ENCODE measurements at regions not wholly inside any gene's neighbourhood (a gene's known extent, or its start where the extent isn't known, plus 50 kb on each side); places are given as distances from the start of the nearest gene placed in this dataset.

DNA sequence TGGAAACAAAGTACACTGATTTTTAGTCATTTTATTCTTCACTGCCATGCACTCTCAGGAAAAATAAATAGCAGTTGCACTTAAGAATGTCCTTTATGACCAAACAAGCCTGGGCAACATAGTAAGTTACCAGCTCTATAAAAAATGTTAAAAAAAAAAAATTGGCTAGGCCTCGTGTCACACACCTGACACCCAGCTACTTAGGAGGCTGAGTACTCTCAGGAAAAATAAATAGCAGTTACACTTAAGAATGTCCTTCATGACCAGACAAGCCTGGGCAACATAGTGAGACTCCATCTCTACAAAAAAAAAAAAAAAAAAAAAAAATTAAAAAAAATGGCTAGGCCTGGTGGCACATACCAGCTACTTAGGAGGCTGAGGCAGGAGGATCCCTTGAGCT, 304.6 kb downstream of the SLCO4C1 start:
- Mint-ChIP-seq H3K27ac (no peak overlapping the region), H3K27me3 (no peaks in the 10 kb centered on the region), H3K36me3 (no peaks in the 10 kb centered on the region), H3K9me3 (no peaks in the 10 kb centered on the region), H3K4me3 (no peak overlapping the region), H3K4me1 (no peaks in the 10 kb centered on the region)

DNA sequence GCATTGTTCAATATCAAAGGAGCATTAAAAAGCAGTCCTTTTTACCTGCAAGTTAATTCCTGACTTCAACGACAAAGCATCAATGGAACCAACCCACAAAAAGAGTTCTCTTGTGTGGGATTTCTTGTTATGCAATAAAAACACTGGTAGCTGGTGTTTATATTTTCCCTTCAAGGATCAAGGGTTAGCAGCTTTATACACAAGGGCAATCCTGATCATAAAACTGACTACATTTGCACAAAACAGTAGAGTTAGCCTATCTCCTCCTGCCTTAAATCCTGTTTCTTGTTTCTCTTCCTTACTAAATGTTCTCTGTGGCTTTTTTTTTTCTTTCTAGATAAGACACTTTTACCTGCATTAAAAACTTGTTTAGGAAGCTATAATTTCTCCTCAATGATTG, 306.4 kb downstream of the SLCO4C1 start:
- no peaks in the 10 kb centered on the region for H3K9me3 Mint-ChIP-seq
- no peak overlapping the region for H3K4me3 Mint-ChIP-seq
- H3K4me1 Mint-ChIP-seq: no peaks in the 10 kb centered on the region
- no peaks in the 10 kb centered on the region for H3K27me3 Mint-ChIP-seq
- no peak overlapping the region for H3K27ac Mint-ChIP-seq
- H3K36me3 Mint-ChIP-seq: no peaks in the 10 kb centered on the region

DNA sequence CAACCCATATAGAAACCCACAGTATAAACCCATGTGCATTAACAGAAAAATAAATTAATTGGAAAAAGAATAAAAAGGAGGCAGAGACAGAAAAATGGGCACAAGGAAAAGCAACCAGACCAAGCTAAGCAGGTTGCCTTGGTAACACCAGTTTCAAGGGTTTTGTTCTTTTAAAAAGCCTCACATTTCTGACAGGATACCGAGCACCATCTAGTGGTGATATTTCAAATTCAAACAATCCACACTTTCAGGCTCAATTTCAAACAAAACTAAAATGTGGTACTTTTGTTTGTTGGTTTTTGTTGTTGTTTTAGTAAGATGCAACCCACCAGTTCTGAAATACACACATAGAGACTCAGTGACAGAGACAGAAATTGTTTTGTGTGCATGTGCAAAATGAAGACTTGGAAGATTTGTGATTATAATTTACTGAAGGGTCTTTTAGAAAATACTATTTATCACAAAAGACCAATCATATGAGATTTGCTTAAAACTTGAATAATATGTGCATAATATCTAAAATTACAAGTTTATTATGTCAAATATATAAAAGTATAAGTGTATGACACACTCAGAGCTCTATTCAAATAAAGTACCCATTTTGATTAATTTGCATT, 318.2 kb downstream of the SLCO4C1 start:
- no peaks in the 10 kb centered on the region for H3K4me1 Mint-ChIP-seq
- H3K36me3 Mint-ChIP-seq: no peaks in the 10 kb centered on the region
- H3K27ac Mint-ChIP-seq: no peak overlapping the region
- H3K27me3 Mint-ChIP-seq: no peaks in the 10 kb centered on the region
- no peak overlapping the region for H3K4me3 Mint-ChIP-seq
- no peaks in the 10 kb centered on the region for H3K9me3 Mint-ChIP-seq

DNA sequence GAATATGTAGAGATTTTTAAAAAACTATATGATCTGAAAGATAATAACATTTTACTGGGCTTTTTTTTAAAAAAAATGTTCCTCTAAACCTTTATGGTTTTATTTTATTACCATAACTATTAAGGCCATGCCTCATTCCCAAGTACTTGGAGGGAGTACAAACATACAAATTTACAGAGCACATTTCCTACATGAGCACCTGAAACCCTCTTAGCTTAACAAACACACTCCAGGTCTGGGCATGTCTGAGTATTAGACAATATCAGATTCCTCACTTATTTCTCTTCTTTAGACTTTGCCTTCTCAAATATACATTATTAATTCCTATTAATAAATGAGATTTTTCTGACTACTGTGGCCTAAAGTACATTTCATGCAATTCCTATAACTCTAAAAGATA, 319.2 kb downstream of the SLCO4C1 start:
- Mint-ChIP-seq H3K27ac (no peak overlapping the region), H3K27me3 (no peaks in the 10 kb centered on the region), H3K4me1 (no peaks in the 10 kb centered on the region), H3K4me3 (no peak overlapping the region), H3K9me3 (no peaks in the 10 kb centered on the region), H3K36me3 (no peaks in the 10 kb centered on the region)

DNA sequence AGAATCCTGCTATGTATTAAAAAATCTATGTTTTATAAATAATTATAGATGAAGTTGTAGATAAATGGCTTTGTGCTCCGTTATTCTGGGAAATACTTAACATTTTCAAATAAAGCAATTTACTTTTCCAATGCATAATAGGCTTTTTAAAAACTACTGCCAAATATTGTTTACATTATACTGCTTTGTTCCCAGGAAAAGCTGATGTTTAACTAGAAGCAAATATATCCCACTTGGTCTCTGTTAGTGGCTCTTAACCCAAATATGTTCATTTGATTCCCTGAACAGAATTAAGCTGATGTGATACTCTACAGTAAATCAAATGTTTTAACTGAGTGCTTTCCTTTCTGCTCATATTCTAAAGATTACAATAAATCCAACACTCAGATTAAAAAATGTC, 326.3 kb downstream of the SLCO4C1 start:
- H3K27ac Mint-ChIP-seq: no peak overlapping the region
- no peaks in the 10 kb centered on the region for H3K27me3 Mint-ChIP-seq
- no peaks in the 10 kb centered on the region for H3K9me3 Mint-ChIP-seq
- H3K4me1 Mint-ChIP-seq: no peaks in the 10 kb centered on the region
- H3K36me3 Mint-ChIP-seq: no peaks in the 10 kb centered on the region
- no peak overlapping the region for H3K4me3 Mint-ChIP-seq

DNA sequence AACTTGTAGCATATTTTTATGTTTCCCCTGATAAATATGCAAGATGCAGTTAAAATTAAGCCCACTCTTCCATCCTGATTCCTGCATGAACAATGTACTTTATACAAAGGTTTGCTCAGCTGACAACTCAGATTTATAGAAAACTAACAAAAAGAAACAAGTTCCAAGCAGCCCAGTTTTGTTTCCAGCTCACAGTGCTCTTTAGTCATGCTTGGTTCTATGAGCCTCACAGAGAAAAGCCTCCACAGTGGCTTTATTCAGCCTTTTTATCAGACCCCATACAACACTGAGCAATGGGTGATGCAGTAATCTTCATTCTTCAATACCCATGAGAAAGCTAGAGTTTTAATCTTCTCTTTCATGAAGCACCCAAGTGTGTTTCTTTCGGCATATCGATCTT, 329.6 kb downstream of the SLCO4C1 start:
- H3K4me3 Mint-ChIP-seq: no peak overlapping the region
- H3K27me3 Mint-ChIP-seq: no peaks in the 10 kb centered on the region
- no peaks in the 10 kb centered on the region for H3K9me3 Mint-ChIP-seq
- no peaks in the 10 kb centered on the region for H3K36me3 Mint-ChIP-seq
- H3K27ac Mint-ChIP-seq: no peak overlapping the region
- H3K4me1 Mint-ChIP-seq: no peaks in the 10 kb centered on the region

DNA sequence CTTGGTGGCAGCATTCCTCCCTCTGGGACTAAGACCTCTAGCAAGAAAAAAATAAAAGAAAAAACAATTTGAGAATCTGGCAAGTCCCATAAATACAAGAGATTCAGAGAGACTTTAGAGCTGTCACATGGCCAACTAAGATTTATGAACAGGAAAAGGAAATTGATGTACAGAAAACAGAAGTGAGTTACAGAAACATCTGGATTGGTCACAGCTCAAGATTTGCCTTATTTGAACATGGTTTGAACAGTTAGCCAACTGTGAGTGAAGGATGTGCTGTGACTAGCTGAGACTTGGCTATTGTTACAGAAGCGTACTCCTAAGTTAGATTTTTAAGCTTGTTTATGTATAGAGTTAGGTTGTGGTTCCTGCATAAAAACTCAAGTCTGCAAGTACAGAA, 340.2 kb downstream of the SLCO4C1 start:
- Mint-ChIP-seq H3K27ac (no peak overlapping the region), H3K4me3 (no peak overlapping the region), H3K27me3 (no peaks in the 10 kb centered on the region), H3K9me3 (no peaks in the 10 kb centered on the region), H3K36me3 (no peaks in the 10 kb centered on the region), H3K4me1 (no peaks in the 10 kb centered on the region)

DNA sequence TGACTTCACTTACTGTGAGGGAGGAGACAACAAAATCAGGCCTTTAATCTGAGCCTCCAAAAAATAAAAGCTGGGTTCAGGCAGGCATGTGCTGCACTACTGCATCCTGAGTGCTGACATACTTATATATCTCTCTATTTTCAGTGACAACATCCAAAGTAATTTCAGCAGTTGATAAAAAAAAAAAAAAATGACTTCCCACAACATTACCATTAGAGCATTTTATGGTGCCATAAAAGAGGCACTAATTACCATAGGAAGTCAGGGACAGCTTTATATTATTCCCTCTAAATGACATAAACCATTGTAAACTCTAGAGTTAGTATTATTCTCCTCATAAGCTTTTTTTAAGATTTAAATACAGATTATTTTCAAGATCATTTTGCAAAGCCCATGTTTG, 346.1 kb downstream of the SLCO4C1 start:
- Mint-ChIP-seq H3K9me3 (no peaks in the 10 kb centered on the region), H3K27me3 (no peaks in the 10 kb centered on the region), H3K4me3 (no peak overlapping the region), H3K4me1 (no peaks in the 10 kb centered on the region), H3K36me3 (no peaks in the 10 kb centered on the region), H3K27ac (no peak overlapping the region)

DNA sequence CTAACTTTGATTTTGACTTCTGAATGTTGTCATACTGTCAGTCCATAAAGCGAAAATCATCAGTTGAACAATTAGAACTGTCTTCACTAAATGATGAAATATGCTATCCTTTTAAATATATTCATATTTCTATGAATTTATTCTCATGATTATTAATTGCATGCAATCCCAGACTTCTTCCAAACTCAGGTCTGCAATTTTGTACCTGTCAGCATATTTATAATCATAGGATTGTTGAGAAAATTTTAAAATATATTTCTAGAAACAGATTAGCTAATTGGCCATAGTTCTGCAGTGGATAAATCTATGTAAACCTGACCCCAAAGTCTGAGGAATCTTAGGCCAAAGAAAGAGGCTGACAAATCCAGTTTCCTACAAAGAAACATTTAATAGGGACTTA, 347.5 kb downstream of the SLCO4C1 start:
- no peaks in the 10 kb centered on the region for H3K36me3 Mint-ChIP-seq
- H3K9me3 Mint-ChIP-seq: no peaks in the 10 kb centered on the region
- H3K27ac Mint-ChIP-seq: no peak overlapping the region
- H3K4me1 Mint-ChIP-seq: no peaks in the 10 kb centered on the region
- H3K4me3 Mint-ChIP-seq: no peak overlapping the region
- H3K27me3 Mint-ChIP-seq: no peaks in the 10 kb centered on the region

DNA sequence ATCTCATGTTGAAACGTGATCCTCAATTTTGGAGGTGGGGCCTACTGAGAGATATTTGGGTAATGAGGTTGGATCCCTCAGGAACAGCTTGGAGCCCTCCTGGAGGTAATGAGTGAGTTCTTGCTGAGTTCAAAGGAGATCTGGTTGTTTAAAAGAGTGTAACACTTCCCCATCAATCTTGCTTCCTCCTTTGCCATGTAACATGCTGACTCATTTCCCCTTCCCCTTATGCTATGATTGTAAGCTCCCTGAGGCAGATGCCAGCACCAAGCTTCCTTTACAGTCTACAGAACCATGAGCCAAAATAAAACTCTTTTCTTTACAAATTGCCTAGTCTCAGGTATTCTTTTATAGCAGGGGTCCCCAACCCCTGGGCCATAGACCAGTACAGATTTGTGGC, 352.3 kb downstream of the SLCO4C1 start:
- H3K9me3 Mint-ChIP-seq: no peaks in the 10 kb centered on the region
- H3K4me3 Mint-ChIP-seq: no peak overlapping the region
- no peaks in the 10 kb centered on the region for H3K27me3 Mint-ChIP-seq
- H3K4me1 Mint-ChIP-seq: no peaks in the 10 kb centered on the region
- H3K36me3 Mint-ChIP-seq: no peaks in the 10 kb centered on the region
- no peak overlapping the region for H3K27ac Mint-ChIP-seq

DNA sequence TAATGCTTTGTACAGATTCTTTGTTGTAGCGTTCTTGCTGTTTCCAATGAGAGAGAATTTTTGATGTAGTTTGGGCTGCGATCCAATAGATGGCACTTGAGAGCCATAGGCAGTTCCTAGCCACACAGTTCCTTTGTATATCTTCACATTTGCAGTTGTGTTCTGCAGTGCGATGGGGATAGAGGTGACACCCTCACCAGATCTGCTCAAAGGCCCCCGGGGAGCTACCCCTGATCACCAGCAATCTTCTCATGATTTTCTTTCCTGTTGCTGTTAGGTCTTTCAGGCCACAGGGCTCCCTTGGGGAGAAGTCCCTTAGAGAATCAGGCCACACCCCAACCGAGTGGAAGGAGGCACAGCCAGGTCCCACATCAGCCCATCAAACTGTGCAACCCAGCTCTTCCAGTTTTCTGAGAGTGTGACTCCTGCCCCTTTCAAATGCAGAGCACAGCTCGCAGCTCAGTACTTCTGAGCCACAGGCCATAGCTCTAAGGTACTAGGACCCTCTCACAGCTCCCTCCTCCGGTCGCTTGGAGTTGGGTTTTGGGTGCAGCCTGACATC, 353.7 kb downstream of the SLCO4C1 start:
- H3K36me3 Mint-ChIP-seq: no peaks in the 10 kb centered on the region
- H3K4me1 Mint-ChIP-seq: no peaks in the 10 kb centered on the region
- H3K9me3 Mint-ChIP-seq: no peaks in the 10 kb centered on the region
- H3K27ac Mint-ChIP-seq: no peak overlapping the region
- no peaks in the 10 kb centered on the region for H3K27me3 Mint-ChIP-seq
- no peak overlapping the region for H3K4me3 Mint-ChIP-seq

DNA sequence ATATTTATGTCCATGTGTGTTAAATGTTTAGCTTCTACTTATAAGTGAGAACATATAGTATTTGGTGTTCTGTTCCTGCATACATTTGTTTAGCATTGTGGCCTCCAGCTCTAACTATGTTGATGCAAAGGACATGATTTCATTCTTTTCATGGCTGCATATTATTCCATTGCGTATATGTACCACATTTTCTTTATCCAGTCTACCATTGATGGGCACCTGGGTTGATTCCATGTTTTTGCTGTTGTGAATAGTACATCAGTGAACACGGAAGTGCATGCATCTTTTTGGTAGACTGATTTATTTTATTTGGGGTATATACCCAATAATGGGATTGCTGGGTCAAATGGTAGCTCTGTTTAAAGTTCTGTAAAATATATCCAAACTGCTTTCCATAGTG, 359.0 kb downstream of the SLCO4C1 start:
- H3K27me3 Mint-ChIP-seq: no peaks in the 10 kb centered on the region

DNA sequence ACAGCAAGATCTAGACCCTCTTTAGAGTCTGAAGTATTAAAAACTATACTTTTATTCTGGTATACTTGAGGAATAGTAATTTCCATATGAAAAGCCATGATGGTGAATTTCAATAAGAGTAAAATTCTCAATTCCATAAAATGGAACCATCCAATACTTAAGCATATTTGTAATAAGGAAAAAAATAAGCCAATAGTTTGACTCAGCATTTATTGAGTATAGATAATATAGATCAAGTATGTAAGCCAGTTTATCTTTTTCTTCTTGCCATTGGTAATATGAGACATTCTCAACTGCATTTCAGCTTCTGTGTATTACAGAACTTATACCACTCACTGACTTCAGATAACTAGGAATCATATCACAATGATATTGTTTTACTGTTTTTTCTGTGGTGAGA, 361.0 kb downstream of the SLCO4C1 start:
- Mint-ChIP-seq H3K9me3 (no peaks in the 10 kb centered on the region), H3K36me3 (no peaks in the 10 kb centered on the region), H3K27me3 (no peaks in the 10 kb centered on the region), H3K4me1 (no peaks in the 10 kb centered on the region), H3K4me3 (no peak overlapping the region), H3K27ac (no peak overlapping the region)

More for the DNA sequence above, 359.0 kb downstream of the SLCO4C1 start:
- Mint-ChIP-seq H3K4me1 (no peaks in the 10 kb centered on the region), H3K4me3 (no peak overlapping the region), H3K36me3 (no peaks in the 10 kb centered on the region), H3K27ac (no peak overlapping the region), H3K9me3 (no peaks in the 10 kb centered on the region)

DNA sequence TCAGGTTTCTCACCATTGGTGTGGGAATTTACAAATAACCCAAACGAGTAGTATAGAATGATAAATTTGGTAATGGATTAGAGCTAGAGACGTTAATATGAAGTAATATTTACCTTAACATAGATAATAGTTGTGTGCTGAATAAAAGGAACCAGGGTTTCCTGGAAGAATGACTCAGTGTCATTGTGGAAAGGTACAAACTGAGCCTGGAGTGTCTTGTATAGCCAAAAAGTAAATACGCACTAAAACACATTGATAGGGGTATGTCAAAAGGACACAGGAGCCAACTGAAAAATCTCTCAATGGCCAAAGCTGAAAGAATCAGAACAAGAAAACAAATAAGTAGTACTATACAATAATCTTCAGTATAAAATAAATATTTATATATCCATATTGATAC, 363.5 kb downstream of the SLCO4C1 start:
- Mint-ChIP-seq H3K4me3 (no peak overlapping the region), H3K27ac (no peak overlapping the region), H3K27me3 (no peaks in the 10 kb centered on the region), H3K4me1 (no peaks in the 10 kb centered on the region), H3K36me3 (no peaks in the 10 kb centered on the region), H3K9me3 (no peaks in the 10 kb centered on the region)

DNA sequence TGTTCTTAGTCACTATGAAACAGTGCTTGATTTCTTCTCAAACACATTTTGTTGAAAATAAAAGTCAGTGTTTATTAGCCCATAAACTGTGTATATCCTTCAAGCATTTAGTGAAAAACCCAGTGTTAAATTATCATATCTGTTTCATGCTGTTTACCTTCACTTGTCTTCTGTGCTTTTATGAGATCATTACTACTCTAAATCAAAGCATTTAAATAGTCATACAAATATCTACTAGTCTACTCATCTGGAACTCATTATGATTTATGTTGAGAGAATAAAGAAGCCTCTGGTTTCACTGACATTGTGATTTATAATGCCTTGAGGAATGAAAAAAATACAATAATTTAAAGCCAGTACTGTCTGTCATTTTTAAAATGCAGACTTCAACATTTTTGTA, 366.5 kb downstream of the SLCO4C1 start:
- no peaks in the 10 kb centered on the region for H3K27me3 Mint-ChIP-seq
- no peaks in the 10 kb centered on the region for H3K36me3 Mint-ChIP-seq
- no peak overlapping the region for H3K27ac Mint-ChIP-seq

DNA sequence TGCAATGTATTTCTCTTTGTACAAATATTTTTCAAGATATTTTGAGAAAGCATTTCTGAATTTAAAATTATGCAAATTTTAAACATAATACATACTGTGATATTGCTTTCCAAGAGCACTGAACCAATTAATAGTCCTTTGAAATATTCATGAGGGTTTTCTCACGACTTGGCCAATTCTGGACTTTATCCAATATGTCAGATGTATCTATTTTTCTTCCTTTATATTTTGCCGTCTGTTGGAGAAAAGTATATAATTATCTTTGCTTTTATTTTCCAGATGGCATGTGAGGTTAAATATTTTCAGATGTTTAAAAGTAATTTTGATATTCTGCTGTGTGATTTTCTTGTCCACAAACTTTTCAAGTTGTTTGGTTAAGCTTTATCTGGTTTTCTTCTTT, 378.9 kb downstream of the SLCO4C1 start:
- no peaks in the 10 kb centered on the region for H3K27me3 Mint-ChIP-seq
- H3K4me1 Mint-ChIP-seq: no peaks in the 10 kb centered on the region
- H3K9me3 Mint-ChIP-seq: peaks cover 8% of the 10 kb centered on the region
- H3K27ac Mint-ChIP-seq: no peak overlapping the region
- no peak overlapping the region for H3K4me3 Mint-ChIP-seq
- no peaks in the 10 kb centered on the region for H3K36me3 Mint-ChIP-seq

More for the DNA sequence above, 366.5 kb downstream of the SLCO4C1 start:
- Mint-ChIP-seq H3K9me3 (no peaks in the 10 kb centered on the region), H3K4me3 (no peak overlapping the region), H3K4me1 (no peaks in the 10 kb centered on the region)

DNA sequence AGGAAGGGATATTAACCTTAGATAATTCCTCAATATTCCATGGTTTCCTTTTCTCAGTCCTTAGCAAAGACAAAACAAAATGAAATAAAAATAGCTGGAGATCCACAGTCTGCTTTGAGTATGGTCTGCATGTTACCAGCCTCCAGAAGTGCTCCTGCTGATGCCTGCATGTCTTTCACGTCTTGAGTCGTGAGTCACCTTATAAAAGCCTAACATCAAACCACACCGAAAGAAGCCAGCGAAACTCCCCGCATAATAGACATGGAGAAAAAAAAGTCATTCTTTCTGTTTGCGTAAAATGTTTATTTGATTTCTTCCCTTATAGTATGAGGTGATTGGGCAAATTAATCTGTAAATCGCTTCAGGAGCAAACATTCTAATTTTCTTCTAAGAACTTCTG, 380.5 kb downstream of the SLCO4C1 start:
- H3K27ac Mint-ChIP-seq: no peak overlapping the region
- no peaks in the 10 kb centered on the region for H3K27me3 Mint-ChIP-seq
- H3K9me3 Mint-ChIP-seq: peaks cover 12% of the 10 kb centered on the region
- H3K4me1 Mint-ChIP-seq: no peaks in the 10 kb centered on the region
- no peaks in the 10 kb centered on the region for H3K36me3 Mint-ChIP-seq
- no peak overlapping the region for H3K4me3 Mint-ChIP-seq
